GM19452 (cell line): ENCODE measurements at regions not wholly inside any gene's neighbourhood (a gene's known extent, or its start where the extent isn't known, plus 50 kb on each side); places are given as distances from the start of the nearest gene placed in this dataset.

Source experiments
- ATAC-seq: cut with Tn5 transposase; IDR thresholded peaks from one replicate; pipeline ENCODE4 v1.9.1; 2021; ENCODE audit not compliant: unreplicated experiment

DNA sequence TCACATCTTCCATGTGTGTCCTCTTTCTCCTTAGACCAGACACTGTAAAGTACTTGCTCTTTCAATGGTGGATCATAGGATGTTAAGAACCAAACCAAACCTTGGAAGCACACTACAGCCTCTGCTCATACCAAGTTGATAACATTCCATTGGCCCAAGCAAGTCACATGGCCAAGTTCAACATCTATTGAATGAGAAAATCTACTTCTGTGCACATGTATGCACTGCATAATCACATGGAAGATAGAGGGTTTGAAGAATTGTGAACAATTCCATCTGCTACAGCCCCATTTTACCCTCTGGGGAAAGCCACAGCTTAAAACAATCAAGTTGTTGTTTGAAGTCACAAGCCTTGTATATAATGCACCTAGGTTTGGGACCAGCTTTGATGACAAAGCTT, 68.2 kb downstream of the MFAP3 start:
- no peak for ATAC-seq

DNA sequence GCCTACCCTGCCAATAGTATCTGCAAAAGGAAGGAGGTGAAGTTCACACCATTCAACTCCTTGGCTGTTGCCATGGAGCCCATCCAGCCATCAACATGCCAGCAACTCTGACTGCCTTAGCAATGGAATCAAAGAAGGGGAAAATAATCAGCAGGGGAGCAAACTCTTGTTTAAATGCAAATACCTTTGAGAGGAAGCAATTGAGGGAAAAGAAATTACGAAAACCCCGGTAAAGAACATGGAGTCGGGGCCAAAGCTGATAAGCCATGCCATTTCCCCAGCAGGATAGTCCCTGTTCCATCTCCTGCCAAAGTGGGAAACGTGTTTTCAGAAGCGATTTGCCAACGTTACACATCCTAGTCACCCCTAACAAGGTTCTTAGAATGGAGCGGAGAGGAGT, 69.0 kb downstream of the MFAP3 start:
- ATAC-seq: no peak

DNA sequence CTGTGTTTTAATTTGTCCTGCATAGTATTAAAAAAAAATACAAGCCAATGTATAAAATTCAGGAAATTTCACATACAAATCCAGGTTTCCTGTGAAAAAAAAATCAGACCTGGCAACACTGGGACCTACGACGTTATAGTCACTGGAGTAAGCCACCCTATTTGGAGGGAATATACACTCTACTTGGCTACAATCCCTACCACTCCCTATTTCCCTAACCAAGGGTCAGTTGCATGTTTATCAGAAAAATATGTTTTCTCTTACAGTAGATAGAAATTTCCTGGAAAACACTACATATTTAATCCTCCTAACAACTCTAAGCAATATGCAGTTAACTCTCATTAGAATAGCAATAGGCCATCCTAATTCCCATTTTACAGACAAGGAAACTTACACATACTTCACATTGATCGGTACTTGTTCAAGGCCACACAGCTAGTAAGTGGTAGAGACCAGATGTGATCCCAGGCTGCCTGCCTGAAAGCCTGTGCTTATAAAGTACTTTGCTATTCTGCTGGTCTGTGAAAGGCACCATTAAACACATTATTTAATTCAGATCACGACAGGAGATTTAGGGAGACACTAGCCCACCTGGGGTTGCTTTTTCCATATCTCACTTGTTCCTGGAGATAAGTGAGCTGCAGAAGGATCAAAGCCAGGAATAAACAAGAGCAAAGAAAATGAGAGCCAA, 70.8 kb downstream of the MFAP3 start:
- ATAC-seq: no peak

GRCh38 chr5:154110107-154110453, 71.3 kb downstream of the MFAP3 start:
- no peak for ATAC-seq

DNA sequence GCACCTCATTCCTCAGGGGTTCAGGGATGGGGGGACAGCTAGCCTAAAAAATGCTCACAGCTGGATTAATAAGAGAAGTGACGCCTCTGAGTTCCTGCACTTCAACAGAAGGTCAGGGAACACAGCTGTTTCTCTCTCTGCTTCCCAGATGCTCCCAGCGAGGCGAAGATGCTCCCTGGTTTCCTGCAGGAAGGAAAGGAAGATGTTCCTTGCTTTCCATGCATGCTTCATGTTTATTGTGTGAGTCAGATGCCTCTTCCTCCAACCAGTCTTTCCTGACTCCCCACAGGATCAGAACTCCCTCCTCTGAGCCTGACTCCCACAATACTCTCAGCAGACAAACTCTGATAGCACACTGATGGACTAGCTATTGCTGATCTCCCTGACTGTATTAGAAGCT, 71.9 kb downstream of the MFAP3 start:
- no peak for ATAC-seq

- no peak for ATAC-seq
Observed at GRCh38 chr5:154111214-154111613, 72.4 kb downstream of the MFAP3 start.

GRCh38 chr5:154112255-154112654, 73.5 kb downstream of the MFAP3 start:
- peak; percentile 71 for ATAC-seq

DNA sequence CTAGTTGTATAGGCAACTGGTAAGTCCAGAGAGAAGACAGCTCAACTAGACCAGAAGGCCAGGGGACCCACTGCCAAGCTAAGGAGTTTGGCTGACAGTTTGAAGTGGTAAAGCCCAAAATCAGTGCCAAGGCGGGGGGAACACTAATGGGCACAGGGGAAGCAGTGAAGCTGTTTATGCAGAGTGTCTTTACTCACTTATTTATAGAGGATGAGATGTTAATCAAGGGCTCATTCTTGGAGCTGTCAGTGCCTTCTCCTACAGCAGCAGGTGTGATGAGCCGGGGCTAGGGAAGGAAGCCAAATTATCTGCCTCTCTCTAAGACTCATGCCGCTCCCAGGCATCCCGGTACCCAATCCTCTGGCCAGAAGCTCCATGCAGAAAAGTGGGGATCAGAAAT, 75.2 kb upstream of the GALNT10 start:
- no peak for ATAC-seq

GRCh38 chr5:154117050-154117449, 73.5 kb upstream of the GALNT10 start:
- no peak for ATAC-seq

- ATAC-seq: no peak
Observed at GRCh38 chr5:154117930-154118329, 72.6 kb upstream of the GALNT10 start.

GRCh38 chr5:154118385-154118784, 72.1 kb upstream of the GALNT10 start:
- no peak for ATAC-seq

DNA sequence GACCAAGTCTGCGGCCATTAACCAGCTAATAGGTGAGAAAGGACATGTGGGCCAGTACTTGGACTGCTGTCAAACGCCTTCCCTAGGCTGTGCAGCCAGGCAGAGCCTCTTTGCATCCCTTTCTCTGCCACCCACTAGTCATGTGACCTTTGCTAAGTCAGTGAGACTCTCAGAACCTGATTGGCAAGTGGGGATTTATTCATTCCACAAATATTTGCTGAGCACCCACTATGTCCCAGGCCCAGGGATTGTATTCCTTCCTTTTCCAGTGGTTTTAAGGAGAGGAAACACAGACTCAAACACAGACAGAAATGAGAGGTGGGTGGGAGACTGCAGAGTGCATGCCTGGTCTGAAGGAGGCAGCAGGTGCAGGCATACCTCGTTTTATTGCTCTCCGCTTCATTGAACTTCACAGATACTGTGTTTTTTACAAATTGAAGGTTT, 71.6 kb upstream of the GALNT10 start:
- ATAC-seq: no peak

DNA sequence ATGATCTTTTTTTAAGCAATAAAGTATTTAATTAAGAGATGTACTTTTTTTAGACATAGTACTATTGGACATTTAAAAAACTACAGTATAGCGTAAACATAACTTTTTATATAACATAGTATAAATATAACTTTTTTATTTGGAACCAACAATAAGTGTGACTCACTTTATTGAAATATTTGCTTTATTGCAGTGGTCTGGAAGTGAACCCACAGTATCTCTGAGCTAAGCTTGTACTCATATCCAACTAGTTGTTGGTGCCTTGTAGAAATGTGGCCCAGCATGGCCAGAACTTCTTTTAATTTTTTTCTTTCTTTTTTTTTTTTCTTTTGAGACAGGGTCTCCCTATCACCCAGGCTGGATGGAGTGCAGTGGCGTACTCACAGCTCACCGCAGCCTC, 61.5 kb upstream of the GALNT10 start:
- ATAC-seq: no peak

GRCh38 chr5:154129921-154130320, 60.6 kb upstream of the GALNT10 start:
- ATAC-seq: no peak

DNA sequence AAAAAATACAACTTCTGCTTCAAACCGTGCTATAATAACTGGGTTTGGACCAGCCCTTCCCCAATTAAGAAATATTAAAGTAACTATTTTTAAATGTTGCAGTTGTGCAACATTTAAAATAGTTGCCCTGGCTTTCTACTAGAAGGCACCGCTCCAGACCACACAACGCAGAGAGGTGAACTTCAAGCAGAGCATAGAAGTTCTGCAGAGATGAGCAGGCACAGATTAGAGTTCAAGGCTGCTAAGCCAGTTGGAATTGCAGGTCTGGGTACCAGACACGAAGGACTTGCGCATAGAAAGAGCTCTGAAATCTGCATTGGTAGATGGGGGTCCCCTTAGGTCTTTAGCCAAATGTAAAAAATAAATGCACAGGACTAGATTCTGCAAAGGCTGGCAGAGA, 58.7 kb upstream of the GALNT10 start:
- no peak for ATAC-seq

DNA sequence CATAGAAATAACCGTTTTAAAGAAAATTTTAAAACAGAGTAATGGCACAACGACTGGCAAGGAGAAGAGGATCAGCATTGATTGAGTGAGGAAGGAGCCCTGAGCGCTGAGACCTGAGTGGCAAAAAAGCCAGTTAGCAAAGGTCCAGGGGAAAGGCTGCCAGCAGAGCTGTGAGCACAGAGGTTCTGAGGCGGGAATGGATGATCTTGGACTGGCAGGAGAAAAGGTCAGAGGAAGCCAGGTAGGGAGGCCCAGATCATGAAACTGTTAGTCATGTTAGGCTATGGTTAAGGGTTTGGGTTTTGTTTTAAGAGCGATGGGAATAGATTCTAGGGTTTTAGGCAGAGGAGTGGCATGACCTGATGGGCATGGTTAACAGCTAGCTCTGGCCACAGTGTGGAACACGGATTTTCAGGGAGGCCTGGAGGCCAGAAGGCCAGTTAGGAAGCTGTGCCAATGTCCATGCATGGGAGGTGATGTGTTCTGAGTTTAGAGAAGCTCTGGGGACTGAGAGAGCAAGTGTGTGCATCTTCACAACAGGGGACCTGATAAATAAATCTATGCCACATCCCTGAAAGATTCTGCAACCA, 57.7 kb upstream of the GALNT10 start:
- no peak for ATAC-seq

DNA sequence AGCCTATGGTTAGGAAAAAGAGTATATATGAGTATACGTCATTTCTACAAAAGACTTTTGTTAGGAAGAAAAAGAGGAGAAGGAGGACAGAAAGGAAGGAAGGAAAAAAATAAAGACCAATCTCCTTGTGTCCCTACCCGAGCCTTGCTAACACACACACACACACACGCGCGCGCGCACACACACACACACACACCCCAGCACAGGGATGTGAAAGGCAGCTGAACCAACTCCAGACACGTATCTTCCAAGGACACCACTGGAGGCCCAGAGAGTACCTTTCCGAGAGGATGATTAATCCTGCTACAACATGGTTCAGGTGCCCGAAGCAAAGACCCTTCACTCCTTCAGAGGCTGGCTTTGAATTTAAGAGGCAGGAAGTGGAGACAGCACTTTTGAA, 56.9 kb upstream of the GALNT10 start:
- no peak for ATAC-seq

- no peak for ATAC-seq
Observed at GRCh38 chr5:154134499-154134898, 56.0 kb upstream of the GALNT10 start.

DNA sequence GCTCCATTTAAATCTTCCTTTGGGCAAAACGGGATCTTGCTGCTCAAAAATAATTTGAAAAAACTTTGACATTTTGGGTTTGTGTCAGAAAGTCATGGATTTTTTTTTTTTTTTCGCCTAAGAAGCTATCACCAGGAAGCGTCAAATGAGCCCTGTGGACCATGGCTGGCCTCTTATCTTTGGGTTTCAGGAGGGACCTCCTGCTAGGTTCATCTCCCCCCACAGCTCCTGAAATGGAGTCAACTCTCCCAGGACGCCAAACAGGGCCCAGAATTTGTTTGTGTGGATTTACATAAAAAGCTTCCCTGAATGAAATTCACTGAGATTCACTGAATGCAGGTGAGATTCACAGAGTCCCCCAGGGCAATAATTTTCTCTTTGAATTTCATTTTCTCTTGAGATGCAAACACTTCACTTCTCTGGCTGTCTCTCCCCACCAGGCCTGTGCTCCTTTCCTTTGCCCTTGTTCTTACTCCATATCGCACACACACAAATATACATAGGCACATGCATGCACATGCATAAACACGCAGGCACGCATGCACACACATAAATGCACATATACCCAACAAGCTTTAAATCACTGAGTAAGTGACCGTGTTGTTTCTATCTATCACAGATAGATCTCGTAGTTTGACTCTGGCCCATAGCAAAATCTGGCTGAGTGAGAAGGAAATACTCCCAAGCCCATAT, 55.3 kb upstream of the GALNT10 start:
- ATAC-seq: no peak

DNA sequence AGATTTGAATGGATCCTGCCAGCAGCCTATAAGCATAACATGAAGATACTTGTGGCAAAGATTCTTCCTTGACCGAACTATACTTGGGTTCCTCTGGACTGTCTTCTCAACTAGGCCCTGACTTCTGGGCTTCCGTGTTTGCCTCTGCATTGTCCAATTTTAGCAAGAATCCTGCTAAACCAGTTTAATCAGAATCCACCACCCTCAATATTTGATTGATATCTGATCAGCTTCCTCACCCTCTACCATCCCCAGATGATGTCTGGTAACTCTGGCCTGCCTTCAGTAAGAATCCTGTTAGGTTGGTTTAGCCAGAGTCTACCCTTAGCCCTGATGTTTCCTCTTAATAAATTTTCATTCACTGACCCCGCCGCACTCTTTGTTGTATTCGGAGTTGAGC, 54.4 kb upstream of the GALNT10 start:
- ATAC-seq: no peak

DNA sequence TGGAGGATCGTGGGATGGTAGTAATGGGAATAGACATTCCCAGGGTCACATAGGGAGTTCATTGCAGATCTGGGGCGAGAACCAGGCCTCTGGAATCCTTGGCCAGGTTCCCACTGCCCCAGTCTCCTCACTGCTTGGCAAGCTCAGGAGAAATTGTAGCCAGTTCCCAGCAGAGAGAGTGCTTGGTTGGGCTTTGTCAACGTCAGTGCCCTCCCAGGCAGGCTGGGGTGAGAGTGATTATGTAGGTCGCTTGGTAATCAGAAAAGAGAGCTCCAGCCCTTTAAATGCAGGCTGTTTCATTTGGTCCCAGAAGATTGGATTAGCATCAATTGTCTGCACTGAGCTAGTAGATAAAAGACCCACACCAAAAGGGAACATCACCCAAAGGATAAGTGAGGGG, 51.8 kb upstream of the GALNT10 start:
- no peak for ATAC-seq

DNA sequence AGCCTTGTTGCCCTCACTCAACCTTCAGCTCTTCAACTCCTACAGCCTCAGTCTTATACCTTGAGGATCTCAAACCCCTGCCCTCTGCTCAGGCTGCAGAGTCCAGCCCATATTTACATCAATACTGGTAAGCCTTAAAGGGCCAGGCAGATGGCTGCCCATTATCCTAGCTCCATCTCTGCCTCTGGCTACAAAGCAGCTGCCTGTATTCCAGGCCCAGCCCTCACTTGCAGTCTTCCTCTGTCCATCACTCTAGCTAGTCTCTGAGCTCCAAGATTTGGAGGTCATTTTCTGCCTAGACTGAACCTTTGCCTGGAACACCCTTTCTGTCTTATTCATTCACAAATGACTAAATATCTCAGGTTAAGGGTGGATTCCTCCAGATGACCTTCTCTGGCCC, 50.2 kb upstream of the GALNT10 start:
- no peak for ATAC-seq
